KMS-11 (cell line): ENCODE measurements at regions not wholly inside any gene's neighbourhood (a gene's known extent, or its start where the extent isn't known, plus 50 kb on each side); places are given as distances from the start of the nearest gene placed in this dataset.

ENCODE experiments used
- H2AFZ ChIP-seq: fragments of 200-600 bp; sonication (generic); 2 replicates; pipeline ENCODE4 v1.6.1; 2016; ENCODE audit warnings: antibody characterized with exemption, mixed run types, low read depth
- H3K27ac ChIP-seq: fragments of 200-600 bp; sonication (generic); 2 replicates; pipeline ENCODE4 v1.6.1; 2016; ENCODE audit warnings: mild to moderate bottlenecking, mixed run types
- H3K27me3 ChIP-seq: fragments of 200-600 bp; sonication (generic); 2 replicates; pipeline ENCODE4 v1.6.1; 2017; ENCODE audit warnings: mild to moderate bottlenecking, low read depth, mixed run types, moderate library complexity; ENCODE audit not compliant: insufficient read depth
- H3K36me3 ChIP-seq: fragments of 200-600 bp; sonication (generic); 2 replicates; pipeline ENCODE4 v1.6.1; 2017; ENCODE audit warnings: mild to moderate bottlenecking, mixed run types; ENCODE audit not compliant: insufficient read depth
- H3K4me1 ChIP-seq: fragments of 200-600 bp; sonication (generic); 2 replicates; pipeline ENCODE4 v1.6.1; 2016; ENCODE audit warnings: mild to moderate bottlenecking, low read depth, mixed run types; ENCODE audit not compliant: poor library complexity, severe bottlenecking
- H3K4me2 ChIP-seq: fragments of 200-600 bp; sonication (generic); 2 replicates; pipeline ENCODE4 v1.7.0; 2016; ENCODE audit warnings: mild to moderate bottlenecking, mixed run types
- H3K4me3 ChIP-seq: fragments of 200-600 bp; sonication (generic); IDR thresholded peaks from 2 replicates; pipeline ENCODE4 v1.6.1; 2017; ENCODE audit warnings: low read depth, low read length, mixed read lengths; ENCODE audit not compliant: insufficient read depth
- H3K79me2 ChIP-seq: fragments of 200-600 bp; sonication (generic); 2 replicates; pipeline ENCODE4 v1.6.1; 2016; ENCODE audit warnings: low read depth, mixed run types; ENCODE audit not compliant: insufficient read depth
- H3K9ac ChIP-seq: fragments of 200-600 bp; sonication (generic); 2 replicates; pipeline ENCODE4 v1.6.1; 2016; ENCODE audit warnings: mild to moderate bottlenecking, mixed run types
- H4K20me1 ChIP-seq: fragments of 200-600 bp; sonication (generic); 2 replicates; pipeline ENCODE4 v1.6.1; 2016; ENCODE audit warnings: mild to moderate bottlenecking, mixed run types; ENCODE audit not compliant: insufficient read depth
- TF ChIP-seq, protein P1 (sequence below): fragments of 200-600 bp; sonication (generic); conservative IDR thresholded peaks from 2 replicates; pipeline ENCODE4 v1.6.1; 2017; ENCODE audit warnings: low read depth, mild to moderate bottlenecking, antibody characterized with exemption, low read length, moderate library complexity, mixed read lengths

DNA sequence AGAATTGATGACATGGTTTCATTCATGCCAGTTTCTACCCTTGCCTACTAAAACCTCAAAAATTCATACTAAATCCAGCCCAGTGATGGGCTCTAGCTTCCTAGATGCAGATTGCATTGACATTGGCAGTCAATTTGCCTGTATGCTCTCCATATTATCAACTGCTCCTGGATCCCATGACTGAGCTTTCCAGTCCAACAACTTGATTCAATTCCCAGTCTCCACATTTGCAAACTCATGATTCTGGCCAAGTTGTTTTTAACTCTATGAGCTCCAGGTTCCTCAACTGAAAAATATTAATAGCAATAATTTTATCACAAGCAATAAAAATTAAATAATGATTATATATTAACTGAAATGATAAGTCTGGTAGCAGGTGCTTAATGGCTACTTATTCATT is 51.0 kb upstream of the DSC1 start:
- H3K27me3 ChIP-seq: no peaks in the 10 kb centered on the region
- H3K36me3 ChIP-seq: no peaks in the 10 kb centered on the region
- no peaks in the 10 kb centered on the region for H3K79me2 ChIP-seq
- TF ChIP-seq, protein P1, sequence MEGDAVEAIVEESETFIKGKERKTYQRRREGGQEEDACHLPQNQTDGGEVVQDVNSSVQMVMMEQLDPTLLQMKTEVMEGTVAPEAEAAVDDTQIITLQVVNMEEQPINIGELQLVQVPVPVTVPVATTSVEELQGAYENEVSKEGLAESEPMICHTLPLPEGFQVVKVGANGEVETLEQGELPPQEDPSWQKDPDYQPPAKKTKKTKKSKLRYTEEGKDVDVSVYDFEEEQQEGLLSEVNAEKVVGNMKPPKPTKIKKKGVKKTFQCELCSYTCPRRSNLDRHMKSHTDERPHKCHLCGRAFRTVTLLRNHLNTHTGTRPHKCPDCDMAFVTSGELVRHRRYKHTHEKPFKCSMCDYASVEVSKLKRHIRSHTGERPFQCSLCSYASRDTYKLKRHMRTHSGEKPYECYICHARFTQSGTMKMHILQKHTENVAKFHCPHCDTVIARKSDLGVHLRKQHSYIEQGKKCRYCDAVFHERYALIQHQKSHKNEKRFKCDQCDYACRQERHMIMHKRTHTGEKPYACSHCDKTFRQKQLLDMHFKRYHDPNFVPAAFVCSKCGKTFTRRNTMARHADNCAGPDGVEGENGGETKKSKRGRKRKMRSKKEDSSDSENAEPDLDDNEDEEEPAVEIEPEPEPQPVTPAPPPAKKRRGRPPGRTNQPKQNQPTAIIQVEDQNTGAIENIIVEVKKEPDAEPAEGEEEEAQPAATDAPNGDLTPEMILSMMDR: no peak
- no peaks in the 10 kb centered on the region for H4K20me1 ChIP-seq
- no peaks in the 10 kb centered on the region for H3K4me1 ChIP-seq
- H3K27ac ChIP-seq: no peak overlapping the region
- H3K4me3 ChIP-seq: no peak overlapping the region
- no peak overlapping the region for H3K9ac ChIP-seq
- H3K4me2 ChIP-seq: no peak overlapping the region
- H2AFZ ChIP-seq: no peak overlapping the region

GRCh38 chr18:31217038-31217849 is 54.6 kb upstream of the DSC1 start:
- no peak overlapping the region for H3K9ac ChIP-seq
- no peak overlapping the region for H3K4me2 ChIP-seq
- no peak overlapping the region for H2AFZ ChIP-seq
- H3K79me2 ChIP-seq: no peaks in the 10 kb centered on the region
- no peak overlapping the region for H3K4me3 ChIP-seq
- no peaks in the 10 kb centered on the region for H3K36me3 ChIP-seq
- TF ChIP-seq, protein P1: no peak
- no peak overlapping the region for H3K27ac ChIP-seq
- H3K27me3 ChIP-seq: no peaks in the 10 kb centered on the region
- H3K4me1 ChIP-seq: no peaks in the 10 kb centered on the region
- H4K20me1 ChIP-seq: no peaks in the 10 kb centered on the region

GRCh38 chr18:31218671-31219383 is 56.2 kb upstream of the DSC1 start:
- TF ChIP-seq, protein P1: no peak
- H3K27me3 ChIP-seq: no peaks in the 10 kb centered on the region
- H3K27ac ChIP-seq: no peak overlapping the region
- H3K4me3 ChIP-seq: no peak overlapping the region
- no peaks in the 10 kb centered on the region for H3K79me2 ChIP-seq
- H3K4me1 ChIP-seq: no peaks in the 10 kb centered on the region
- H2AFZ ChIP-seq: no peak overlapping the region
- no peaks in the 10 kb centered on the region for H3K36me3 ChIP-seq
- H3K9ac ChIP-seq: no peak overlapping the region
- no peaks in the 10 kb centered on the region for H4K20me1 ChIP-seq
- H3K4me2 ChIP-seq: no peak overlapping the region

- Histone ChIP-seq H3K4me2 (no peak overlapping the region), H3K27ac (no peak overlapping the region), H2AFZ (no peak overlapping the region)
Measured at GRCh38 chr18:31219395-31219794, 56.7 kb upstream of the DSC1 start.

More at GRCh38 chr18:31219395-31219794, 56.7 kb upstream of the DSC1 start:
- Histone ChIP-seq H4K20me1 (no peaks in the 10 kb centered on the region), H3K36me3 (no peaks in the 10 kb centered on the region), H3K27me3 (no peaks in the 10 kb centered on the region), H3K4me3 (no peak overlapping the region), H3K4me1 (no peaks in the 10 kb centered on the region), H3K9ac (no peak overlapping the region), H3K79me2 (no peaks in the 10 kb centered on the region)
- TF ChIP-seq, protein P1: no peak
